ENCODE measurements at regions not wholly inside any gene's neighbourhood (a gene's known extent, or its start where the extent isn't known, plus 50 kb on each side); places are given as distances from the start of the nearest gene placed in this dataset.
"Not testable (repeated sequence)": the region's sequence is repeated elsewhere in the genome, so short reads cannot be mapped to it uniquely, and the experiment has no call there.

GRCh38 chr1:117714546-117714945 lies 108.7 kb downstream of the TENT5C start:
- Histone ChIP-seq H3K4me2 (ENCODE audit: low read length) (no peak overlapping the region), H3K4me1 (ENCODE audit: control insufficient read depth in 1 of 2, insufficient read depth in 2 of 2, low read length in 2 of 2) (no peaks in the 10 kb centered on the region), H3K9me2 (ENCODE audit: insufficient read depth) (no peaks in the 10 kb centered on the region), H3K27me3 (ENCODE audit: insufficient read depth, low read length) (no peaks in the 10 kb centered on the region), H3K79me2 (ENCODE audit: insufficient read depth, low read length) (no peaks in the 10 kb centered on the region), H4K20me1 (ENCODE audit: insufficient read depth) (no peaks in the 10 kb centered on the region), H2AFZ (ENCODE audit: low read depth, low read length, poor library complexity, severe bottlenecking) (no peak overlapping the region), H3K27ac (ENCODE audit: low read depth, low read length) (no peak overlapping the region), H3K36me3 (ENCODE audit: control insufficient read depth in 1 of 2, insufficient read depth in 2 of 2, low read length in 2 of 2) (no peaks in the 10 kb centered on the region), H3K4me3 (replicated peaks in 1 of 2; ENCODE audit: low read depth in 1 of 2, low read length in 2 of 2) (no peak overlapping the region), H3K9ac (ENCODE audit: low read length) (no peak overlapping the region), H3K9me3 (ENCODE audit: control insufficient read depth in 1 of 2, insufficient read depth in 1 of 2, low read depth in 1 of 2, low read length in 2 of 2) (no peaks in the 10 kb centered on the region)
- CTCF ChIA-PET = no interaction called here
- ATAC-seq (no peak), DNase-seq (ENCODE audit: low read depth, low spot score) (no peak)
- BruUV-seq (replicated peaks) = no TSS peak
- TF ChIP-seq POLR2A (IDR thresholded peaks at IDR 0.05; ENCODE audit: borderline replicate concordance, extremely low read depth, insufficient read depth, insufficient read length) = no peak
- TF ChIP-seq ZBTB33 (IDR thresholded peaks at IDR 0.05; ENCODE audit: extremely low read depth, insufficient replicate concordance, low read length) = no peak
- no peak for TF ChIP-seq POLR2AphosphoS5 (IDR thresholded peaks at IDR 0.05; ENCODE audit: low read depth, low read length)
- no peak for TF ChIP-seq TCF7L2 (IDR thresholded peaks at IDR 0.05; ENCODE audit: borderline replicate concordance, extremely low read depth, insufficient read depth, insufficient read length)
- no peak for TF ChIP-seq EZH2phosphoT487 (IDR thresholded peaks at IDR 0.05; ENCODE audit: borderline replicate concordance)
- no peak for TF ChIP-seq ATF3 (IDR thresholded peaks at IDR 0.05)
- no peak for TF ChIP-seq CEBPB (IDR thresholded peaks at IDR 0.05; ENCODE audit: low read depth)
- no peak for TF ChIP-seq CBX3 (IDR thresholded peaks at IDR 0.05; ENCODE audit: low read depth)
- TF ChIP-seq ELF1 (IDR thresholded peaks at IDR 0.05; ENCODE audit: borderline replicate concordance, low read depth) = no peak
- no peak for TF ChIP-seq FOSL1 (IDR thresholded peaks at IDR 0.05; ENCODE audit: low read depth)
- no peak for TF ChIP-seq ZNF274 (IDR thresholded peaks at IDR 0.05; ENCODE audit: low read depth, low read length)
- no peak for TF ChIP-seq RAD21 (IDR thresholded peaks at IDR 0.05; ENCODE audit: low read depth)
- TF ChIP-seq MAX (IDR thresholded peaks at IDR 0.05) = no peak
- TF ChIP-seq SIN3A (IDR thresholded peaks at IDR 0.05; ENCODE audit: low read depth) = no peak
- TF ChIP-seq ZFX (IDR thresholded peaks at IDR 0.05) = no peak
- TF ChIP-seq SP1 (IDR thresholded peaks at IDR 0.05; ENCODE audit: low read depth) = no peak
- RAD21 ChIA-PET (ENCODE audit: low non-redundant PET in 1 of 2, low total read pairs in 2 of 2, uncharacterized antibody in 2 of 2, unreplicated experiment in 2 of 2) = no interaction called here
- intact Hi-C loops (cut with micrococcal nuclease) = loop anchor here (5.0 kb wide), 1 partner anchor 38 kb away; no protein-coding TSS in a partner anchor
- POLR2A ChIA-PET = no interaction called here

- H3K4me1 ChIP-seq (ENCODE audit: control insufficient read depth in 1 of 2, insufficient read depth in 2 of 2, low read length in 2 of 2); H4K20me1 ChIP-seq (ENCODE audit: insufficient read depth); POLR2A ChIA-PET; BruUV-seq (replicated peaks); H3K27me3 ChIP-seq (ENCODE audit: insufficient read depth, low read length); H3K9me3 ChIP-seq (ENCODE audit: control insufficient read depth in 1 of 2, insufficient read depth in 1 of 2, low read depth in 1 of 2, low read length in 2 of 2); intact Hi-C loops (cut with micrococcal nuclease); CTCF ChIA-PET; H3K36me3 ChIP-seq (ENCODE audit: control insufficient read depth in 1 of 2, insufficient read depth in 2 of 2, low read length in 2 of 2); H3K4me3 ChIP-seq (replicated peaks in 1 of 2; ENCODE audit: low read depth in 1 of 2, low read length in 2 of 2); RAD21 ChIA-PET (ENCODE audit: low non-redundant PET in 1 of 2, low total read pairs in 2 of 2, uncharacterized antibody in 2 of 2, unreplicated experiment in 2 of 2); ATAC-seq; H3K79me2 ChIP-seq (ENCODE audit: insufficient read depth, low read length); DNase-seq (ENCODE audit: low read depth, low spot score); H3K27ac ChIP-seq (ENCODE audit: low read depth, low read length); H3K9ac ChIP-seq (ENCODE audit: low read length); H3K4me2 ChIP-seq (ENCODE audit: low read length); H2AFZ ChIP-seq (ENCODE audit: low read depth, low read length, poor library complexity, severe bottlenecking); H3K9me2 ChIP-seq (ENCODE audit: insufficient read depth): not testable (repeated sequence)
Observed at GRCh38 chr1:117716030-117716429, 110.2 kb downstream of the TENT5C start.

- H3K27ac ChIP-seq (ENCODE audit: low read depth, low read length); H3K4me2 ChIP-seq (ENCODE audit: low read length); POLR2A ChIA-PET; H3K9me3 ChIP-seq (ENCODE audit: control insufficient read depth in 1 of 2, insufficient read depth in 1 of 2, low read depth in 1 of 2, low read length in 2 of 2); CTCF ChIA-PET; H3K4me1 ChIP-seq (ENCODE audit: control insufficient read depth in 1 of 2, insufficient read depth in 2 of 2, low read length in 2 of 2); intact Hi-C loops (cut with micrococcal nuclease); H3K36me3 ChIP-seq (ENCODE audit: control insufficient read depth in 1 of 2, insufficient read depth in 2 of 2, low read length in 2 of 2); H2AFZ ChIP-seq (ENCODE audit: low read depth, low read length, poor library complexity, severe bottlenecking); BruUV-seq (replicated peaks); DNase-seq (ENCODE audit: low read depth, low spot score); H3K9ac ChIP-seq (ENCODE audit: low read length); H3K9me2 ChIP-seq (ENCODE audit: insufficient read depth); H4K20me1 ChIP-seq (ENCODE audit: insufficient read depth); H3K27me3 ChIP-seq (ENCODE audit: insufficient read depth, low read length); RAD21 ChIA-PET (ENCODE audit: low non-redundant PET in 1 of 2, low total read pairs in 2 of 2, uncharacterized antibody in 2 of 2, unreplicated experiment in 2 of 2); H3K79me2 ChIP-seq (ENCODE audit: insufficient read depth, low read length); ATAC-seq; H3K4me3 ChIP-seq (replicated peaks in 1 of 2; ENCODE audit: low read depth in 1 of 2, low read length in 2 of 2): not testable (repeated sequence)
Observed at GRCh38 chr1:117717980-117718379, 112.1 kb downstream of the TENT5C start.
